OCI-LY7 (cell line): ENCODE measurements at regions not wholly inside any gene's neighbourhood (a gene's known extent, or its start where the extent isn't known, plus 50 kb on each side); places are given as distances from the start of the nearest gene placed in this dataset.
"Not testable (repeated sequence)": the region's sequence is repeated elsewhere in the genome, so short reads cannot be mapped to it uniquely, and the experiment has no call there.

ENCODE experiments used
- BruUV-seq: library from RNA; stranded (reverse); fragments of 400-500 nt; replicated peaks from 2 replicates; lab custom pipeline; 2021; lab: Mats Ljungman, UMichigan
- CTCF ChIA-PET: fragments of 300-600 bp; sonication (Branson Sonifier 250); formaldehyde crosslinking; loops from one replicate; lab custom pipeline; 2022; ENCODE audit warnings: antibody characterized with exemption; ENCODE audit not compliant: unreplicated experiment; lab: Charles Lee
- POLR2A ChIA-PET: fragments of 300-600 bp; sonication (Branson Sonifier 250); formaldehyde crosslinking; loops from one replicate; lab custom pipeline; 2022; ENCODE audit warnings: antibody characterized with exemption; lab: Charles Lee
- DNase-seq: peaks from one replicate; pipeline ENCODE4 v3.0.0-alpha.2; 2015; ENCODE audit warnings: low spot score
- H2AFZ ChIP-seq: fragments of 200-600 bp; sonication (generic), shearing (Covaris generic); 2 replicates; pipeline ENCODE4 v1.6.1; 2014; ENCODE audit warnings: mild to moderate bottlenecking, antibody characterized with exemption, low read length, moderate library complexity
- H3K27ac ChIP-seq: fragments of 200-600 bp; sonication (generic); 2 replicates; pipeline ENCODE4 v1.5.1; 2014; ENCODE audit warnings: mixed run types, low read depth, mild to moderate bottlenecking, moderate library complexity, low read length, inconsistent platforms; ENCODE audit not compliant: poor library complexity, severe bottlenecking
- H3K36me3 ChIP-seq: fragments of 200-600 bp; sonication (generic); 2 replicates; pipeline ENCODE4 v1.6.1; 2014; ENCODE audit warnings: mild to moderate bottlenecking, antibody characterized with exemption, low read length, moderate library complexity, mixed read lengths; ENCODE audit not compliant: insufficient read depth
- H3K4me1 ChIP-seq: fragments of 200-600 bp; sonication (generic); 2 replicates; pipeline ENCODE4 v1.5.1; 2014; ENCODE audit warnings: mild to moderate bottlenecking, low read length; ENCODE audit not compliant: insufficient read depth, poor library complexity, severe bottlenecking
- H3K4me2 ChIP-seq: fragments of 200-600 bp; sonication (generic); 2 replicates; pipeline ENCODE4 v1.6.1; 2014; ENCODE audit warnings: mild to moderate bottlenecking, low read length
- H3K4me3 ChIP-seq: fragments of 200-600 bp; sonication (generic); 2 replicates; pipeline ENCODE4 v1.5.1; 2014; ENCODE audit warnings: mild to moderate bottlenecking, low read depth, low read length; ENCODE audit not compliant: poor library complexity, severe bottlenecking
- H3K79me2 ChIP-seq: fragments of 200-600 bp; sonication (generic); 2 replicates; pipeline ENCODE4 v1.6.1; 2016; ENCODE audit warnings: low read depth, mild to moderate bottlenecking, low read length, moderate library complexity, mixed read lengths; ENCODE audit not compliant: insufficient read depth
- H3K9me2 ChIP-seq: fragments of 200-600 bp; sonication (generic); 2 replicates; pipeline ENCODE4 v1.6.1; 2016; ENCODE audit warnings: mild to moderate bottlenecking, low read length, mixed read lengths; ENCODE audit not compliant: insufficient read depth
- H3K9me3 ChIP-seq: fragments of 200-600 bp; sonication (generic); 2 replicates; pipeline ENCODE4 v1.6.1; 2014; ENCODE audit warnings: mild to moderate bottlenecking, mixed run types, low read length, mixed read lengths
- H4K20me1 ChIP-seq: fragments of 200-600 bp; sonication (generic); 2 replicates; pipeline ENCODE4 v1.6.1; 2014; ENCODE audit warnings: mild to moderate bottlenecking, antibody characterized with exemption, low read length, moderate library complexity, mixed read lengths; ENCODE audit not compliant: insufficient read depth
- EZH2phosphoT487 ChIP-seq: fragments of 200-600 bp; sonication (generic); IDR thresholded peaks from 2 replicates; pipeline ENCODE4 v1.6.1; 2018; ENCODE audit warnings: low read depth, borderline replicate concordance, mild to moderate bottlenecking, mixed run types, antibody characterized with exemption, low read length, moderate library complexity, mixed read lengths
- intact Hi-C: fragments of 100-400 bp; cut with micrococcal nuclease; formaldehyde crosslinking; loops from one replicate; pipeline ENCODE4 v1.10.0; 2022; ENCODE audit not compliant: unreplicated experiment
- TF ChIP-seq, protein P1 (sequence below): fragments of 200-600 bp; sonication (generic); conservative IDR thresholded peaks from 2 replicates; pipeline ENCODE4 v1.5.1; 2014; ENCODE audit warnings: mild to moderate bottlenecking, antibody characterized with exemption, low read length, moderate library complexity, mixed read lengths

DNA sequence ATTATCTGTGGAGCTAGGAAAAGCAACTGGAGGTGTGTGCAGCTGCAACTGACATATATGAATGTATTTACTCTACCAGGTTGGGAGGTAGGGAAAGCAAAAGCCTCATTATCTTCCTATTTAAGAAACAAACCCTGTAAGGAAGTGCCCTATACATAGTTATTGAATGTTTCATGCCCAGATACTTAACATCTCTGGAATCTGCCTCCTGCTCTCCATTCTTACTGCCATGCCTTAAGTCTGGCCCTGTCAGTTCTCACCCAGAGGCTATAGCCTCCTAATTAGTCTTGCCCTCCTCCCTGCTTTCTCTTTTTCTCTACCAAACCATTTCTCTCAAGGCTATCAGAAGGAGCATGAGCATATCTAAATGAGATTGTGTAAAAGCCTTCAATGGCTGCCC lies 542.6 kb upstream of the LRRN3 start:
- no peaks in the 10 kb centered on the region for H3K9me3 ChIP-seq
- H3K4me3 ChIP-seq, result no peak overlapping the region
- H2AFZ ChIP-seq, result no peak overlapping the region
- H3K9me2 ChIP-seq, result no peaks in the 10 kb centered on the region
- no peak overlapping the region for H3K4me2 ChIP-seq
- CTCF ChIA-PET, result no interaction called here
- intact Hi-C loops, result no loop called here
- no TSS peak for BruUV-seq
- H3K36me3 ChIP-seq, result no peaks in the 10 kb centered on the region
- no peak for TF ChIP-seq EZH2phosphoT487
- TF ChIP-seq, protein P1, sequence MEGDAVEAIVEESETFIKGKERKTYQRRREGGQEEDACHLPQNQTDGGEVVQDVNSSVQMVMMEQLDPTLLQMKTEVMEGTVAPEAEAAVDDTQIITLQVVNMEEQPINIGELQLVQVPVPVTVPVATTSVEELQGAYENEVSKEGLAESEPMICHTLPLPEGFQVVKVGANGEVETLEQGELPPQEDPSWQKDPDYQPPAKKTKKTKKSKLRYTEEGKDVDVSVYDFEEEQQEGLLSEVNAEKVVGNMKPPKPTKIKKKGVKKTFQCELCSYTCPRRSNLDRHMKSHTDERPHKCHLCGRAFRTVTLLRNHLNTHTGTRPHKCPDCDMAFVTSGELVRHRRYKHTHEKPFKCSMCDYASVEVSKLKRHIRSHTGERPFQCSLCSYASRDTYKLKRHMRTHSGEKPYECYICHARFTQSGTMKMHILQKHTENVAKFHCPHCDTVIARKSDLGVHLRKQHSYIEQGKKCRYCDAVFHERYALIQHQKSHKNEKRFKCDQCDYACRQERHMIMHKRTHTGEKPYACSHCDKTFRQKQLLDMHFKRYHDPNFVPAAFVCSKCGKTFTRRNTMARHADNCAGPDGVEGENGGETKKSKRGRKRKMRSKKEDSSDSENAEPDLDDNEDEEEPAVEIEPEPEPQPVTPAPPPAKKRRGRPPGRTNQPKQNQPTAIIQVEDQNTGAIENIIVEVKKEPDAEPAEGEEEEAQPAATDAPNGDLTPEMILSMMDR, result no peak
- H3K79me2 ChIP-seq, result no peaks in the 10 kb centered on the region
- no peak overlapping the region for H3K27ac ChIP-seq
- no peaks in the 10 kb centered on the region for H3K4me1 ChIP-seq
- POLR2A ChIA-PET, result no interaction called here
- no peaks in the 10 kb centered on the region for H4K20me1 ChIP-seq
- no peak for DNase-seq

DNA sequence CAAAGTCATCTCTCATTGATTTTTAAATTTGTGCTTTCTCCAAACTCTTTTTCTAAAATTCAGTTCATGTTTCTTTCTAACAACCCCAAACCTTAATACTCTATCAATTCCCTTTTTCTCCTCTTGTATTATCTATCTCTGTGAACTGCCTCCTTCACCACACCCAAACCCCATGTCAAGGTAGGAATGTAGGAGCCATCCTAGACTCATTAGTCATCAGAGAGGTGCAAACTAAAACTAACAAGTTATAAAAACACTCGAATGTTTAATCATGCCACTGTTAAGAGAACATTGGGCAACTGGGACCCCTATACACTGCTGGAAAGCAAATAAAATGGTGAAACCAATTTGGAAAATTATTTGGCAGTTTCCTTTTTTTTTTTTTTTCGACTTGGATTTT lies 533.8 kb upstream of the LRRN3 start:
- no TSS peak for BruUV-seq
- Histone ChIP-seq H3K4me1 (no peaks in the 10 kb centered on the region), H3K27ac (no peak overlapping the region), H3K36me3 (no peaks in the 10 kb centered on the region), H3K4me2 (no peak overlapping the region), H2AFZ (no peak overlapping the region), H3K9me3 (no peaks in the 10 kb centered on the region), H3K9me2 (no peaks in the 10 kb centered on the region), H3K4me3 (no peak overlapping the region), H3K79me2 (no peaks in the 10 kb centered on the region), H4K20me1 (no peaks in the 10 kb centered on the region)
- CTCF ChIA-PET, result no interaction called here
- POLR2A ChIA-PET, result no interaction called here
- intact Hi-C loops, result no loop called here
- no peak for DNase-seq
- TF ChIP-seq, protein P1, result no peak
- no peak for TF ChIP-seq EZH2phosphoT487

DNA sequence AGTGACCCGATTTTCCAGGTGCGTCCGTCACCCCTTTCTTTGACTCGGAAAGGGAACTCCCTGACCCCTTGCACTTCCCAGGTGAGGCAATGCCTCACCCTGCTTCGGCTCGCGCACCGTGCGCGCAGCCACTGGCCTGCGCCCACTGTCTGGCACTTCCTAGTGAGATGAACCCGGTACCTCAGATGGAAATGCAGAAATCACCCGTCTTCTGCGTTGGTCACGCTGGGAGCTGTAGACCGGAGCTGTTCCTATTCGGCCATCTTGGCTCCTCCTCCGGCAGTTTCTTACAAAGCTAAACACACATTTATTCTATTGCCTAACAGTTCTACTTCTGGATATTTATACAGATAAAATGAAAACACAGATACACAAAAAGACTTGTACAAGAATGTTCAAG lies 527.6 kb upstream of the LRRN3 start:
- CTCF ChIA-PET, H3K9me3 ChIP-seq, H3K4me3 ChIP-seq, DNase-seq, H3K27ac ChIP-seq, H3K4me2 ChIP-seq, H2AFZ ChIP-seq, H3K4me1 ChIP-seq, H4K20me1 ChIP-seq, intact Hi-C loops, H3K36me3 ChIP-seq, H3K9me2 ChIP-seq, BruUV-seq, H3K79me2 ChIP-seq: not testable (repeated sequence)
- POLR2A ChIA-PET, result interaction anchor here (0.5 kb wide), 1 partner anchor 67 kb away, joined by 3 read pairs; no protein-coding TSS in a partner anchor
